Prostate gland (tissue), 2 donors: ENCODE measurements at regions not wholly inside any gene's neighbourhood (a gene's known extent, or its start where the extent isn't known, plus 50 kb on each side); places are given as distances from the start of the nearest gene placed in this dataset.

ENCODE experiments used
- DNase-seq: peaks from one replicate; pipeline ENCODE4 v3.0.0-alpha.2; 2019; ENCODE audit warnings: low spot score
- H3K27ac ChIP-seq, 2 donors: fragments of 200-600 bp; sonication (generic); 2 replicates each; pipeline ENCODE4 v1.5.1; 2017 to 2019
- H3K27me3 ChIP-seq: fragments of 200-600 bp; sonication (generic); replicated peaks from 2 replicates; pipeline ENCODE4 v1.5.1; 2019; ENCODE audit not compliant: insufficient read depth
- H3K36me3 ChIP-seq, 2 donors: fragments of 200-600 bp; sonication (generic); 1 replicate in 1 of 2; 2 replicates in 1 of 2; pipeline versions ENCODE4 v1.5.1 to v1.8.1; 2017 to 2019
- H3K4me1 ChIP-seq: fragments of 200-600 bp; sonication (generic); replicated peaks from 2 replicates; pipeline ENCODE4 v1.5.1; 2019
- H3K4me3 ChIP-seq, 2 donors: fragments of 200-600 bp; sonication (generic); 2 replicates each; pipeline ENCODE4 v1.5.1; 2017 to 2019
- H3K9me3 ChIP-seq: fragments of 200-600 bp; sonication (generic); 2 replicates; pipeline ENCODE4 v1.5.1; 2017
- CTCF ChIP-seq, 4 experiments: fragments of 200-600 bp in 2 of 4; fragments of 450-650 bp in 2 of 4; sonication (generic) in 2 of 4; IDR thresholded peaks; 1 replicate in 3 of 4; 2 replicates in 1 of 4; pipeline ENCODE4 v1.5.1; 2016 to 2019; ENCODE audit warnings: antibody characterized with exemption in 4 of 4, mild to moderate bottlenecking in 2 of 4, moderate library complexity in 2 of 4
- POLR2A ChIP-seq: fragments of 450-650 bp; IDR thresholded peaks from one replicate; pipeline ENCODE4 v1.6.1; 2016; ENCODE audit warnings: antibody characterized with exemption, mild to moderate bottlenecking
- POLR2AphosphoS5 ChIP-seq: sonication (generic); formaldehyde crosslinking; IDR thresholded peaks from one replicate; pipeline ENCODE4 v1.6.1; 2017; ENCODE audit warnings: antibody characterized with exemption
- WGBS: methylation state at CpG from one replicate; pipeline ENCODE4 v1.1.5; 2018; 5-methylcytosine and 5-hydroxymethylcytosine counted together
- intact Hi-C: fragments of 100-400 bp; cut with DNase I; formaldehyde crosslinking; loops from one replicate; pipeline ENCODE4 v1.14.2; 2022

- Histone ChIP-seq H3K27ac (no peak overlapping the region), H3K27me3 (no peaks in the 10 kb centered on the region), H3K36me3 (no peaks in the 10 kb centered on the region), H3K4me1 (no peaks in the 10 kb centered on the region), H3K9me3 (no peaks in the 10 kb centered on the region), H3K4me3 (no peak overlapping the region)
- intact Hi-C loops, result no loop called here
- WGBS, result 96% methylated on average over 3 of the region's 3 CpGs
- no peak for DNase-seq
- TF ChIP-seq CTCF (IDR thresholded peaks at IDR 0.05) (no peak), POLR2A (no peak), POLR2AphosphoS5 (no peak)
These were observed 189.0 kb downstream of the BCAS1 start for GRCh38 chr20:53881362-53881761.

GRCh38 chr20:53880108-53880641, 190.2 kb downstream of the BCAS1 start:
- DNase-seq, result no peak
- H3K4me1 ChIP-seq, result no peaks in the 10 kb centered on the region
- no peaks in the 10 kb centered on the region for H3K27me3 ChIP-seq
- TF ChIP-seq POLR2A (no peak), CTCF (IDR thresholded peaks at IDR 0.05) (no peak), POLR2AphosphoS5 (no peak)
- H3K4me3 ChIP-seq, result no peak overlapping the region
- H3K27ac ChIP-seq, result no peak overlapping the region
- intact Hi-C loops, result no loop called here
- no peaks in the 10 kb centered on the region for H3K9me3 ChIP-seq
- H3K36me3 ChIP-seq, result no peaks in the 10 kb centered on the region
- 86% methylated on average over 9 of the region's 9 CpGs for WGBS

GRCh38 chr20:53879048-53879684, 191.2 kb downstream of the BCAS1 start:
- intact Hi-C loops, result no loop called here
- Histone ChIP-seq H3K4me3 (no peak overlapping the region), H3K36me3 (no peaks in the 10 kb centered on the region), H3K27ac (no peak overlapping the region), H3K4me1 (no peaks in the 10 kb centered on the region), H3K9me3 (no peaks in the 10 kb centered on the region), H3K27me3 (no peaks in the 10 kb centered on the region)
- DNase-seq, result no peak
- TF ChIP-seq CTCF (IDR thresholded peaks at IDR 0.05) (no peak), POLR2A (no peak), POLR2AphosphoS5 (no peak)
- WGBS, result 84% methylated on average over 10 of the region's 10 CpGs

- WGBS, result 73% methylated on average over 6 of the region's 6 CpGs
- no peaks in the 10 kb centered on the region for H3K4me1 ChIP-seq
- no peaks in the 10 kb centered on the region for H3K27me3 ChIP-seq
- no peak overlapping the region for H3K27ac ChIP-seq
- TF ChIP-seq CTCF (IDR thresholded peaks at IDR 0.05), result no peak
- TF ChIP-seq POLR2A, result no peak
- TF ChIP-seq POLR2AphosphoS5, result no peak
- no peaks in the 10 kb centered on the region for H3K9me3 ChIP-seq
- H3K4me3 ChIP-seq, result no peak overlapping the region
- DNase-seq, result no peak
- H3K36me3 ChIP-seq, result no peaks in the 10 kb centered on the region
- intact Hi-C loops, result no loop called here
These were observed 191.9 kb downstream of the BCAS1 start for GRCh38 chr20:53878262-53879047.
